DOHH2 (cell line): ENCODE measurements at regions not wholly inside any gene's neighbourhood (a gene's known extent, or its start where the extent isn't known, plus 50 kb on each side); places are given as distances from the start of the nearest gene placed in this dataset.

ENCODE experiments used
- CTCF ChIP-seq: fragments of 200-600 bp; sonication (generic); IDR thresholded peaks from one replicate; pipeline ENCODE4 v1.5.1; 2014; ENCODE audit warnings: antibody characterized with exemption, mild to moderate bottlenecking, low read depth, low read length; ENCODE audit not compliant: poor library complexity, severe bottlenecking
- EZH2phosphoT487 ChIP-seq: fragments of 200-600 bp; sonication (generic); IDR thresholded peaks from 2 replicates; pipeline ENCODE4 v1.6.1; 2017; ENCODE audit warnings: borderline replicate concordance, mild to moderate bottlenecking, antibody characterized with exemption, low read length, moderate library complexity, mixed read lengths

GRCh38 chr6:137696765-137697164 lies 170.3 kb upstream of the TNFAIP3 start:
- TF ChIP-seq CTCF (no peak), EZH2phosphoT487 (no peak)
